Mammary epithelial cell (primary cell): ENCODE measurements at regions not wholly inside any gene's neighbourhood (a gene's known extent, or its start where the extent isn't known, plus 50 kb on each side); places are given as distances from the start of the nearest gene placed in this dataset.

Source experiments
- CTCF ChIP-seq, 2 donors: IDR thresholded peaks in 1 of 2; conservative IDR thresholded peaks in 1 of 2; 2 replicates each; pipeline ENCODE4 v1.5.1; 2011 to 2012; ENCODE audit warnings: inconsistent platforms in 2 of 2, low read length in 2 of 2, mild to moderate bottlenecking in 2 of 2, control low read depth in 1 of 2, low read depth in 1 of 2; ENCODE audit not compliant: insufficient read depth in 1 of 2; ENCODE audit errors: extremely low read depth in 1 of 2
- EZH2 ChIP-seq: IDR thresholded peaks from 2 replicates; pipeline ENCODE4 v1.6.1; 2012; ENCODE audit warnings: low read length, inconsistent platforms, borderline replicate concordance

GRCh38 chr2:144702051-144702450 lies 182.1 kb upstream of the ZEB2 start:
- no peak for TF ChIP-seq CTCF (conservative IDR thresholded peaks at IDR 0.05 in 1 of 2, IDR thresholded peaks at IDR 0.05 in 1 of 2; ENCODE audit: extremely low read depth in 1 of 2, insufficient read depth in 1 of 2, low read depth in 1 of 2, low read length in 2 of 2)
- TF ChIP-seq EZH2 = no peak
